GM10266 (cell line): ENCODE measurements at regions not wholly inside any gene's neighbourhood (a gene's known extent, or its start where the extent isn't known, plus 50 kb on each side); places are given as distances from the start of the nearest gene placed in this dataset.

Experiments
- DNase-seq: peaks from one replicate; pipeline ENCODE4 v3.0.0; 2012; ENCODE audit errors: extremely low spot score
- TF ChIP-seq, protein P1 (sequence below): IDR thresholded peaks from 2 replicates; pipeline ENCODE4 v1.5.1; 2012; ENCODE audit warnings: mild to moderate bottlenecking, low read depth; ENCODE audit not compliant: control insufficient read depth, insufficient read depth; ENCODE audit errors: missing control alignments

DNA sequence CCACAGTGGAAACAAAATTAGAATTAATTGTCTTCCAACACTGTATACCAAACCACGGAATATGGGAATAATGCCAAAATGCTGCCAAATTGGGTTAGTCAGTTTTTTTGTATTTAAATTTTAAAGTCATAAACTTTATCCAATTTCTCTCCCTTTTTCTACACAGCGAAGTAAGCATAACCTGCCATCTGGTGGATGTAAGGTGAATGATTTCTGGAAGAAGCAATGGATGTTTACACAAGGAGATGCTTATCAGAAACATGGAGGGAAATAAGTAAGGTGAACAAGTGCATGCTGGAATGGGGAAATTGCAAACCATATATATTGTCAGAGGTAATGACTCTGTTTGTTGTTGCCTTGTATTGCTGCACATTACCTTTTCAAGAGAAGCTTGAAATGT is 691.9 kb downstream of the TECRL start:
- TF ChIP-seq, protein P1, sequence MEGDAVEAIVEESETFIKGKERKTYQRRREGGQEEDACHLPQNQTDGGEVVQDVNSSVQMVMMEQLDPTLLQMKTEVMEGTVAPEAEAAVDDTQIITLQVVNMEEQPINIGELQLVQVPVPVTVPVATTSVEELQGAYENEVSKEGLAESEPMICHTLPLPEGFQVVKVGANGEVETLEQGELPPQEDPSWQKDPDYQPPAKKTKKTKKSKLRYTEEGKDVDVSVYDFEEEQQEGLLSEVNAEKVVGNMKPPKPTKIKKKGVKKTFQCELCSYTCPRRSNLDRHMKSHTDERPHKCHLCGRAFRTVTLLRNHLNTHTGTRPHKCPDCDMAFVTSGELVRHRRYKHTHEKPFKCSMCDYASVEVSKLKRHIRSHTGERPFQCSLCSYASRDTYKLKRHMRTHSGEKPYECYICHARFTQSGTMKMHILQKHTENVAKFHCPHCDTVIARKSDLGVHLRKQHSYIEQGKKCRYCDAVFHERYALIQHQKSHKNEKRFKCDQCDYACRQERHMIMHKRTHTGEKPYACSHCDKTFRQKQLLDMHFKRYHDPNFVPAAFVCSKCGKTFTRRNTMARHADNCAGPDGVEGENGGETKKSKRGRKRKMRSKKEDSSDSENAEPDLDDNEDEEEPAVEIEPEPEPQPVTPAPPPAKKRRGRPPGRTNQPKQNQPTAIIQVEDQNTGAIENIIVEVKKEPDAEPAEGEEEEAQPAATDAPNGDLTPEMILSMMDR = peak; percentile 14
- no peak for DNase-seq

DNA sequence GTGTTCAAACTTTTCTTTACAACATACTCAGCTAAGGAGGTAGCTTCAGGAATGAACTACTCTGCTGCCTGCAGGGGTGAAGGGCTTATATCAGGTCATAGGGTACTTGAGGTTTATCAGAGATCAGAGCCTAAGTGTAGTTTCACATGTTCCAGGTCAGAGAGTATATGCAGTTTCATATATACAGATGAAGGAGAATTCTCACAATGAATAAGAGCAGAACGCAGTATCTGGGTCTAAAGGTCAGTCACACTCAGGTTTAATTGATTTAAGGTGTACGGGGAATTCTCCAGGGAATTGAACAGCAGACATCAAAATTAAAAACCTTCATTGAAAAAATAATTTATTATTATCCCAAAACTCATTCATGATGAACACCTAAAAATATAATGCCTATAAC is 700.6 kb downstream of the TECRL start:
- DNase-seq = no peak
- TF ChIP-seq, protein P1 = no peak

DNA sequence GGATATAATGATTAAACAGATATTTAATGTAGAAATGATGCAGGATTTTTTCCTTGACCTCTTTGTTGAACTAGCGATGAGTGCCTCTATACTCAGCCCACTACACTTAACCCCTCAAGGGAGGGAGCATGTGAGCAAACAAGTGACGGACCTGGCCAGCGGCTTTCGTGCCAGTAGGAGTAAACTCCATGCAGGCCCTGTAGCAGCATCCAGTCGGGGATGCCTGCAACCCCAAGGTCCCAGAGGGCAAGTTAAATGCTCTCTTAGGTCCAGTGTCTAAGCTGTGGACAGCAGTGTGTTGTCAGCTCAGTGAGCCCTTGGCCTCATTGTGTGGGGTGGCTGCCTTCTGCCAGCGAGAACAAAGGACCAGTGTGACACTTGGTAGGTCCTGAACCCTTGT is 708.7 kb downstream of the TECRL start:
- TF ChIP-seq, protein P1 = no peak
- no peak for DNase-seq

DNA sequence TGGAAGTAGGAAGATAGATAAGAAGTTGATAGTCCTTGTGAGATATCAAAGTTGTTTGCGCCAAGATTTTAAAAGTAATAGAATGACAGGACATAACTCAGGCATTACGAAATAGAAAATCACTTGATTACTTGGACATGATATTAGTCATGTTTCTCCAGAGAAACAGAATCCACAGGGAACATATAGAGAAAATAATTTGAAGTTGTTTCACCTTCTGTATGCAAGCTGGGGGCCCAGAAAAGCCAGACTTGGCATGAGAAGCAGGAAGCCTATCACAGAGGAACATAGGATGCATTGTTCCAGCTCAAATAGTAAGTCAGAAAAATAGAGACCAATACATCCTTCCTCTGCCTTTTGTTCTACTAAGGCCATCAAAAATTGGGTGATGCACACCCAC is 715.9 kb downstream of the TECRL start:
- TF ChIP-seq, protein P1 = no peak
- DNase-seq = no peak

DNA sequence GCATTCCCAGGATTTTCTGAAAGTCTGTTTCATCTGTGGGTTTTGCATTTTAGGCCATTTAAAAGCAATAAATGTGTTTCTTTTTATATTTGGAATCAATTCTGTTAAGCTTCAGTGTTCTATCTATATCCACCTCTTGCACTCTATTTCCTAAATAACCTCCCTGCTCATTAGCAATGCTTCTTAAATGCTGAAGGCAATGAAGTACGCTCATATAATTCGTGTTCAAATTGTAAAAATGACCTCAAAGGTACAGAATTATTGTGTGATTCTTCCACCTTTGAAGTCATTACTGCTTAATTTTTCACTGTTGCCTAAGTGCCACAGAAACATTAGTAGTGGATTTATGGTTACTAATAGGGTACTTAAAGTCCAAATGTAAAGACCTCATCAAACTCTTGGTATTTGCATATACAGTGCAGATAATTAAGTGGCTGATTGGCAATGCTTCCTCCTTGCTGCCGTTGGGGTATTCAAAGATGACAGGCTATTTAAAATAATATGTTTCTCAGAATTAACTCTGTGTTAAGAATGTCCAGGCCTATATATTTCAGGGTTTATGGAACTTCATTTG is 730.8 kb downstream of the TECRL start:
- DNase-seq = no peak
- TF ChIP-seq, protein P1 = no peak

DNA sequence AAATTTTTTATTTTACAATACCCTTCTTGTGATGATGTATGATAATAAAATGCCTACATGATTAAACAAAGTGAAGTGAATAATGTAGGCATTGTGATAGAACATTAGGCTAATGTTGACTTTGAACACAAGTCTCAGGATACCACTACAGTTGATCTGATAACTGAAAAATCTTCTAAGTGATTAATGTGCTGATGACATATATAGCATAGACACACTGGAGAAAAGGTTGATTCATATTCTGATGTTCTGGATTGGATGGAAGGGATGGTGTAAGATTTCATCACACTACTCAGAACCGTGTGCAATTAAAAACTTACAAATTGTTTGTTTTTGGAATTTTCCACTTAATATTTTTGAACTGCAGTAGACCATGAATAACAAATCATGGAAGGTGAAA is 738.5 kb downstream of the TECRL start:
- TF ChIP-seq, protein P1 = no peak

DNA sequence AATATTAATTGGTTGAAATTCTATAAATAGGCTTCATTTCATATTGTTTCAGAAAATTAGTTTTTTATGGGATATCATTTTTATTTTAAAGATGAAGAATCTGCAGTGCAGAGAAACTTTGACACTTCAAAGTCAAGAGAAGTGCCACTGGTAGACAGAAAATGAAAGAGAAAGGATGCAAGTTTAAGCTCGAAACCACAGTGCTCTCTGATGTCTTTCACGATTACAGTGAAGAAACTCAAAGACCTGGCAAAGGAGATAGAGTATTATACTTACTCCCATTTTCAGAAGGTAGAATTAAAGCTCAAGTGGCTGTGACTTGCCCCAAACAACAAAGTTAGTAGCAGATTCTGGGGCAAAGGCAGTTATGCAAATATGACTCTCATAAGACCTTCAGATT is 745.4 kb downstream of the TECRL start:
- TF ChIP-seq, protein P1 = no peak
- DNase-seq = peak; percentile 6

More for the DNA sequence above, 738.5 kb downstream of the TECRL start:
- DNase-seq = no peak
